RPMI8226 (cell line): ENCODE measurements at regions not wholly inside any gene's neighbourhood (a gene's known extent, or its start where the extent isn't known, plus 50 kb on each side); places are given as distances from the start of the nearest gene placed in this dataset.

Experiments used
- DNase-seq: peaks from one replicate; pipeline ENCODE4 v3.0.0-alpha.2; 2015

DNA sequence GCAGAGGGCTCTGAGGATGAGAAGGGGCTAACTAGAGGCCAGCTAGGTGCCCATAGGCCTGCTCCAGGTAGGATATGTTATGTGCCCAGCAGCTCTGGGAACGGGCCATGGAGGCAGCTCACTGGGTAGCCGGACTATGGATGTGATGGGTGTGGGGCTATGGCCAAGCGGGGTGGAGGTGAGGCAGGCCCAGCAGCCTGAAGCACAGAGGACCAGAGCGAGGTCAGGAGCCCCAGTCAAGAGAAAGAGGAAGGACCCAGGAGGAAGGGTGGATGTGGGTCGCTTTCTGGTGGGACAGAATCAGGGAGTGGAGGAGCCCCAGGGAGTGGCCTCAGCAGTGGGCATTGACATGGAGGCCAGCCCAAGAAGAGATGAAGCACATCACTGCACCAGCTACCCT is 117.9 kb upstream of the MLN start:
- no peak for DNase-seq

DNA sequence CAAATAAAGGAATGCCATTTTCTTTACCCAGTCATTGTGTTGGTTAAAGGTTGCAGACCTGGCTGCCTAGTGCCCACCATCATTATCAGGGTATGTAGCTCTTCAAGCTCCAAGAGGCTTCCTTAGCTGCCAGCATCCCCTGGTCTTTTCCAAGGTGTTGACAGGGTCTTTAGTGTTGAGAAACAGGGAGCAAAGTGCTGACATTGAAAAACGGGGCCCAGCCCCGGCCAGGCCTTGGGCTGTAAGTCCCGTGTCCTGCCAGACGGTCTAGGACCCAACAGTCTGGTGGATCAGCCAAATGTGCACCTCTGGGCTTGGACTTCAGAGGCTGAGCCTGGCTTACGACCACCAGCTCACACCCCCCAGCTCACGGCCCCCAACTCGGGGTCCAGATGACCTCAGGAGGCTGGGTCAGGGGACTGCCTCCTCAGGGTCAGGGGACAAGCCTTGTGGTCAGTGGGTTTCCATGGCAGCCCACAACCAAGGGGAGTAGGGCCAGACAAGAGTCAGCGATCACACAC is 114.4 kb upstream of the MLN start:
- no peak for DNase-seq

DNA sequence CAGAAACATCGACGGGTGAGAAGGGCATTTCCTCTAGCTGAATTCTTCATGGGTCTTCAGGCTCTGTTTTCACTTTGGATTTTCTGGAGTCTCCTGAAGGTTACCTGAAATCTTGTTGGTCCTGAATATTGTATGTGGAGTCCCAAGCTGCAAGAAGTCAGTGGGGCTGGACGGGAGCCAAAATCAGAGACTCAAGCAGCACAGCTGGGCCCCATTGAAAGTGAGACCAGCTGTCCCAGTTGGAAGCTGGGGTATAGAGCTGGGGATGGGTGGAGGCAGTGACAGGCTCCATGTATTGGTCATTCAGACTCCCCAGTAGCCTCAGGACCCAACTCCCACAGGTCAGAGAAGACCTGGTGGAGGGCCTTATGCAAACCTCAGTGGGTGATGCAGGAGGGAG is 111.3 kb upstream of the MLN start:
- DNase-seq: peak; percentile 86

DNA sequence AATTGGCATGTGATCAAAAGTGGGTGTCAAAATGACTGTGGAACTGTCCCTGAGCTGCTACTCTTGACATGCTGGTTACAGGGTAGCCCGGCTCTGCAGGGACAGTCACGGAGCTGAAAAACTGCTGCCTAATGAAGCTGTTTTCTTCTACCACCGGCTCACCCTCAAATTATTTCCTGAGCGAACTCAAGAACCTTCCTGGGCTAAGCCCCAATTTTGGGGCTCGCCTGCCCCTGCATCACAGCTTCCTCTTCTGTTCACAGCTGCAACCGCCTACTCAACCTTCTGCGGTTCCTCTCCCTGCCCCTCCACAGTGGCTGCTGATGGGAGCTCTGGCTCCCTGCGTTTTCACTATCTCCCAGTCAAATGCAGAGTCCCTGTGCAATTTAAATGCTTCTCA is 110.8 kb upstream of the MLN start:
- peak; percentile 87 for DNase-seq

DNA sequence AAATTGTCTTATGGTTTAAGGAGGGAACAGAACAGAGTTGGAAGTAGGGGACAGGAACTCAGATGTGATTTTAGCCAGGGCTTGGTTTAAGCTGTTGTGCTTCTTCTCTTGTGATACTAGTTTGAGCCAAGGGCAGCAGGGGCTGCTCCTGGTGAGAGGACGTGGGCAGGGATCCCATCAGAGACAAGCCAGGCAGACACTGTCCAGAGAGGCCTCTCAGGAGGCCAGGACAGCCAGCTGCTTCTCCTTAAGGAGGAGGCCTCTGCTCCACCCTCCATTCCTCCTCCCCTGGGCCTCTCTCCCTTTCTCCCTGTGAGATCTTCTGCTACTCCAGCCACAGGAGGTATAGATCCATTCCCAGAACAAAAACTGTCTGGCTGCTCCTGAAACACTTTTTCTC is 108.4 kb upstream of the MLN start:
- no peak for DNase-seq

DNA sequence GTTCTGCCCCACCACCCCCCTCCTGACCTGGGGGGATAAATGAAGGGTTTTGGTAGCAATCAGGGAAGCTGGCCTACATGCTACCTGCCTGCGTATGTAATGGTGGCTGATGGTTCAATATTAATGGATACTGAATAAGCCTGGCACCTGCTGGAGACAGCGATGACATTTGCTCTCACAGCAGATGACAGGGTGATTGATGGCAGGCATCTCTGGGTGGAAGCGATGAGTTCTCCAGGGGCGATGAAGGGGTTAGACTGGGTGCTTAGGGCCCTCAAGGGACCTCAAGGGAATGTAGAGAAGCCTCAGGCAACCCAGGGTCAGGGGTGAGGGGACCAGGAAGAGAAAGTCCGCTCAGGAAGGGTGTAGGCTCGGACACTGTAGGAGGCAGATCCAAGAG is 107.7 kb upstream of the MLN start:
- DNase-seq: no peak

DNA sequence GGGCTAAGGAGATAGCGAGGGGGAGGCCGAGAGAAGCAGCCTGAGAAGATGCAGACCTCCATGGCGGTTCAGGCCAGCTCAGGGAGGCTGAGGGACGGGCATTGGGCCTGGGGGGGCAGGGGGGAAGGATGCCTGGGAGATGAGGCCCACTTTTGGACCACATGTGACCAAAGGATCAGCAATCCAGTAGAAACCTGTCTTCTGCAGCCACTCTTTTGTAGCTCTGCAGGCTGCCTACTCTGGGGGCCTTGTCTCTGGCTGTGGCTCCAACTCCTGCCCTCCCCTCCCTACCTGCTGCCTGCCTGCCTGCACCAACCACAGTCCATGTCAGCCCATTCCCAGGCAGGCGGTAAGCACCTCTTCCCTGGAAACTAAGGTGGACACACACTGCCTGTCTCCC is 106.8 kb upstream of the MLN start:
- DNase-seq: no peak

DNA sequence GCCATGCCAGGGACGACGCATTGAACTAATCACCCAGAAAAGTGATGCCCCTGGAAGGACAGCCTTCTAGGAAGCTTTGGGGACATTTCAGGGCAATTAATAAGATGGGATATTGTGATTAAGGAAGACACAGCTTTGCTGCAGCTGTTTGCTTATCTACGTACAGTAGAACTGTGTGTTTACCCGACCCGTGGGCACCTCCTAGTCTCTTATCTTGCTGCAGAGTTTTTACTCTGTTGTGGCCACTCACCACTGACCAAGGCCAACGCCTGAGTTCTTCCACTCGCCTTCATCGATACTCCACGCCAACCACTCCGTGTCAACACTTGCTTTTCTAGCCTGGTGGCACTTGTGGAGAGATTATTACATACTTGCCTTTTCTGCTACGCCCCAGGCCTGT is 105.9 kb upstream of the MLN start:
- DNase-seq: no peak

DNA sequence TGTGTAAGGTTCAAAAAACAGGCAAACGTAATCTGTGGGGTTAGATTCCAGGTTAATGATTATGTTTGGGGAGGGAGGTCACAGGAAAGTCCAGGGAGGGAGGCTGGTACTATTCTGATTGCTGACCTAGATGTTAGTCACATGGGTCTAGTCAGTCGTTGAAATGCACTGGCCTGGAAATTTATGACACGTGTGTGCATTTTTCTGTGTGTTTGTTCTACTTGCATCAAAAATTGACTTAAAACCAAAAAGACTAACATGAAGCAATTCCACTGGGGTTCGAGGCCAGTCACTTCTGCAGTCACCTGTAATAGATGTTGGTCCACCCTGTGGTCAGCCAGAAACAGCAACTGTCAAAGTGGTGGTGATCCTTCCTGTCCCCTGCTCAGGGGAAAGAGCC is 104.2 kb upstream of the MLN start:
- no peak for DNase-seq

DNA sequence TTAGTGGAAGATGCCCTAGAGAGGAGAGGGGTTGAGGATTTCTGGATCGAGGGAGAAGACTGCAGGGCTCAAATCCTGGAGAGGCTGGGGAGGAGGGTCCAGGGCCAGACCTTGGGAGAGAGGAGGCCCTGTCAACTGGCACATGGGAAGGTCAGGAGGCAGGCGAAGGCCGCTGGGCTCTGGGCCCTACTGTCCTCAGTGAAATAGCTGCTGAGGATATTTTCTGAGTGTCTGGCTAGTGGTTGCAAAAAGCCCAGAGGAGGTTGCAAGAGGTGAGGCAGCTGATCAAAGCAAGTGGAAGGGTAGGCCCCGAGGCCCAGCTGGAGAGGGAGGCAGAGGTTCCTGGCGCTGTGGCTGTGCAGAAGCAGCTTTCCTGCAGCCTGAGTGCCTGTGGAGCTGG is 103.4 kb upstream of the MLN start:
- no peak for DNase-seq

DNA sequence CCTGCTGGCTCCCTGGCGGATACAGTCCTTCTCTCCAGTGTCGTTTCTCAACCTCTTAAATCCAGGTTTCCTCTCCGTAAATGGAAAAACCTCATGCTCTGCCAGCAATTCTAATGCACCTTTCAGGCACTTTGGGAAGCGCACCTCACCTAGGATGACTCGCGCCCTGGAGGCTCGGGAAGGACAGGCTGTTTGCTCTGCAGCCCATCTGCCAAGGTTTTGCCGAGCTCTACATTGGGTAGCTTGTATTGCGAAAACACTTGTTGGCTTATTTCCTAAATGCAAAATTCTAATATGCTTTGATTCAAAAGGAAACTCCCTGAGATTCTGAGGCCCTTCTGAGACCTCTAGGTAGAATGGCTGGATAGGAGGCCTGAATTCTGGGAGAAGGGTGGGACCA is 102.6 kb upstream of the MLN start:
- DNase-seq: no peak

DNA sequence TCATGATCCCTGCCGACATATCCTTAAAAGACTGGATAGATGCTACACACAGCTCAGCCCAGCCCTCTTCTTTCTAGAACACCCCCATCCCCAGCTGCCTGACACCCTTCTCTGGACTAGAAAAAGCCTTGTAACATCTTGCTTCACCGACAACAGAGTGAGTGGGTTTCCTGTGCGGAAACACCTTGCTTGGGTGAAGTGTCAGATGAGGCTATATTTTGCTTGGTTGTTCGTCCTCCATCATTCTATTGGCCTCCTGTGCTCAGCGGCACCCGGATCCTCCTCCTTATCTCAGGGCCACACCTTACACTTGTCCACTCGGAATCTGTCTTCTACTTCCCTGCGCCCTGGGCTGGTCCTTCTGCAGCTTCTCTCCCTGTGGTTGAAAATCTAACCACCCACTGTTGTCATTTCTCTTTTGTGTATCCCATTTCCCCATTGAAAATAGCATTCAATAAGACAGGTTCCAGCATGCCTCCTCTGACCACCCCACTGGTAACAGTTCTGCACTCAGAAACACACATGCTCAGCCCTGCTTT is 101.3 kb upstream of the MLN start:
- DNase-seq: no peak

DNA sequence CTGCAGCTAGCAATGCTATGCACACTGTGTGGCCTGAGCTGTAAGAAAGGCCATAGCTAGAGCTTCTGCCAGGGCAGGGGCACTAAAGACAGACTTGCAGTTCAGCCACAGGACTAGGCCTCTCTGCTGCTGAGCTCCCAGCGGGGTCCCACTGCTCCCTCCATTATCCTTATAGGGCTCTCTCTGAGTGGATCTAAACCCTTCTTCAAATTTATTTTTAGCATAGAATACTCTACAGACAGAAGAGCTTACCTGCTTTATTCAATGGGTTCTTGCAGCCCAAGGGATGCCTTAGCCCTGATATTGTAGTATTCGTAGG is 100.9 kb upstream of the MLN start:
- no peak for DNase-seq

DNA sequence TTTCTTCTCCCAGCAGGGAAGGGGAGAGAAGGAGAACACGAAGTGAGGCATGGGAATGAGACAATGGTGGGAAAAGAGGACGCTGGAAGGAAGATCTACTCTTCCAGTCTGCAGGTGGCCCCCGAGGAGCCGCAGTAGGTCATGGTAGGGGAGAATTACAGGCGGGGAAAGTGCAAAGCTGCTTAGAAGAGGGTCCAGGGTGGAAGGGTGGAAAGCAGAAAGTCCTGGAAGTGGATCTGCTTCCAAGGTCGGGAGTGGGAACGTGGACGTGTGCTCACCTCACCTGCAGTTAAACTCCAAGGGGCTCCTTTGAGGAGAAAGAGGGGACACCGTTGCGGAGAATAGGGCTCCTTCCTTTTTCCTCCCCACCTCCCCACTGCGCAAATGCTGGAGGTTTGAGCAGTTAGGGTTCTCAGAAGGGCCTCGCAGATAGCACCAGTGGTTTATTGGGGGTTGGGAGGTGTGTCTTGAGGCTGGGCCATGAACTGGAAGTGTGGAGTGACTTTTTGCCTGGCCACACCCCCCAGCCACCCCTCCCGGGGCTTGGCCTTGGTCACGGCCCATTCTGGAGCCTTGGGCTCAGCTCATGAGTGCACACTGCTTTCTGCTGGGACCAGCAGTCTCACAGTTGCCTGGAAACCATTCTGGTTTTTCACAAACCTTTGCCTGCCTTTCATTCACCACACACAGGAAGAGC is 100.4 kb upstream of the MLN start:
- DNase-seq: peak; percentile 96

DNA sequence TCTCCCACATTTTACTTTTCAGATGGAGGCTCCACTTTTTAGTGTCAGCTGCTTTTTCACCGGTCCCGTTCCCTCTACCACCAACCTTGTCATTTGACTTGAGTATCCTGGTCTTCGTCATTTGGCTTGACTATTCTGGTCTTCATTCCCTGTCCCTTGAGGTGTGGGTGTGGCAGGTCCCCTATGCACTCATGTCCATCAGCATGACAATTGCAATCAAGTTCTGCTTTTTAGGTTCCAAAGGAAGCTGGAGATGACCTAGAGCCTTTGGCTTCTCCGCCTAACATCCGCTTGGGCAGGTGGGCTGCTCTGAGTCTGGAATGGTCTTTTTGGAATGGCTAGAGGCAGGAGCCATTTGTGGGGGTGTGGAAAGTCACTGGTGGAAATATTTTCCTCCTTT is 99.8 kb upstream of the MLN start:
- no peak for DNase-seq

DNA sequence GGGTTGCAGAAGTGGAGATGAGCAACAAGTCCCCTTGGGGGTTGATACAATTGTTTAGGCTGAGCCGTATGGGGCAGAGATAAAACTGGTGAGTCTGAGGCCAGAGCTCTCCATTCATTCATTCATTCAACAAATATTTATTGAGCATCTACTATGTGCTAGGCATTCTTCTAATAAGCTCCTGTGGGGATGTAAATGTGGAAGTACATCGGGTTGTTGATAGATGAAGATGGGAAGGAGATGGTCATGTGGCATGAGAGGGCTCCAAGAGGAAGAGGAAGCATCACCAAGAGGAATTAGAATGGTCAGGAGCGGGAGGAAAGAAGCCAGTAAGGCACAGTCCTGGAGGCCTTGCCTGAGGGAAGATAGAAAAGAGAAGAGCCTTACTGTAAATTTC is 98.7 kb upstream of the MLN start:
- DNase-seq: no peak

DNA sequence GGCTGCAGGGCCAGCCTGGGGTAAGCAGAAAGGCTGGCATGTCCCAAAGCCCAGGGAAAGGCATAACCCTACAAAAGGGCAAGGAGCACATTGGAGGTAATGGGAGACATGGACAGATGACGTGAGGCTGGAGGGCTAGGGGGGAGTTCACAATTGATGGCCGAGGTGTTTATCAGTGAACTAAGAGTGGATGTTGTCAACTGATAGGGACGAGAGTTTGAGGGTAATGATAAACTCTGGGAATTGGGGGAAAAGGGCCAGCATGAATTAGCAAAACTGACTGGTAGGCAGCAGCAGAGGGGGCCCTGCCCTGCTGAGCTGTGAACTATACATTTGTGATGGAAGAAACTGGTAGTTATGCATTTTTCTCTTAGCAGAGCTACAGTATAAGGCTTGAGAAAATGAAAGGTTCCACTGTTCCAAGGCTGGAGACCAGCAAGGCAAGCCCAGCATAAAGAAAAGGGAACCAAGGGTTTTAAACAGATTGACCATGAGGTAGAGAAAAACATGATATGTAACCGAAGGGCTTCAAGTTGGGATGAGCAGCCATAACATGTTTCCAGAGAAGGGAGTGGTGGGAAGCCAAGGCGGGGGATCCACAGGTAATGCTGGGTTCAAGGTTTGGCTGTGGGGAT is 98.1 kb upstream of the MLN start:
- no peak for DNase-seq

DNA sequence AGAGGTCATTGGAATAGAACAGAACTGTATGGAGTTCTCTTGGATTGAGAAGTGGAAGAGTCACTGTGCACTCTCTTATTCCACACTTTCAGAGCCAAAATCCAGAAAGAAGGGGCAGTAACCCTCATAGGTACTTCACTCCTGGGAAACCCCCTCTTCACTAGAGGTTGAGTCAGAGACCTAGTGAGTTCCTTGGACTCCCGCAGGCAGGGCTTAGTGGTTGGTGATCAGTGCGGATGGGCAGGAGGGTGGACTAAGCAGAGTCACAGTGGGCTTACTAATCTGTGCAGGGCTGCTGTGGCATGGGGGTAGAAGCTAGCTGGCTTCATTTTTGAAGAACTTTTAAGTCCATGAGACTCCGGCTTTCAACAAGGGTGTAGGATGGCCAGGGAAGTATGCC is 95.0 kb upstream of the MLN start:
- no peak for DNase-seq

DNA sequence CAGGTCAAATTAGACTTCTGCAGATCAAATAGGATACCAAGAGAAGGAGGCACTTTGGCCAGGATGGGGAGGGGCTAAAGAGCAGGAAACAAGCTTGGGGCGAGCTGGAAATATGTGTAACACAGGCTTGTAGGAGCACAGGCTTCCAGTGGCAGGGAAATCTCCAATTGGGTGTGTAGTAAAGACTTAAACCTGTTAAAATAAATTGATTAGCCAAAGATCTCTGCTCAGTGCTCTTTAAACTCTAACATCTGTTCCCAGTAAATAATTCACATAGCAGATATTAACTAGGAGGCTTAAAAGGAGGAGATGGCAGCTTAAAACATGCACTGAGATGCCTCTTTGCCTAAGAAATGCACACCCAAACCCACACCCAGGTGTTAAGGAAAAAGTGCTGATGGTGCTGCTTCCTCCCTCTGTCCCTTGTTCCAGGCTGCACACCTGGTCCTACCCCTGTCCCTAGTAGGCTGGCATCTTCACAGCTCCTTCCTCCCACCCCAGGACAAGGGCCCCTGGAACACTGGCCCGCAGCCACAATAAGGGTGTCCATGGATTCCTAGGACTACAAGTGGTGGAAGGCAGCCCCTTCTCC is 93.5 kb upstream of the MLN start:
- DNase-seq: peak; percentile 87

DNA sequence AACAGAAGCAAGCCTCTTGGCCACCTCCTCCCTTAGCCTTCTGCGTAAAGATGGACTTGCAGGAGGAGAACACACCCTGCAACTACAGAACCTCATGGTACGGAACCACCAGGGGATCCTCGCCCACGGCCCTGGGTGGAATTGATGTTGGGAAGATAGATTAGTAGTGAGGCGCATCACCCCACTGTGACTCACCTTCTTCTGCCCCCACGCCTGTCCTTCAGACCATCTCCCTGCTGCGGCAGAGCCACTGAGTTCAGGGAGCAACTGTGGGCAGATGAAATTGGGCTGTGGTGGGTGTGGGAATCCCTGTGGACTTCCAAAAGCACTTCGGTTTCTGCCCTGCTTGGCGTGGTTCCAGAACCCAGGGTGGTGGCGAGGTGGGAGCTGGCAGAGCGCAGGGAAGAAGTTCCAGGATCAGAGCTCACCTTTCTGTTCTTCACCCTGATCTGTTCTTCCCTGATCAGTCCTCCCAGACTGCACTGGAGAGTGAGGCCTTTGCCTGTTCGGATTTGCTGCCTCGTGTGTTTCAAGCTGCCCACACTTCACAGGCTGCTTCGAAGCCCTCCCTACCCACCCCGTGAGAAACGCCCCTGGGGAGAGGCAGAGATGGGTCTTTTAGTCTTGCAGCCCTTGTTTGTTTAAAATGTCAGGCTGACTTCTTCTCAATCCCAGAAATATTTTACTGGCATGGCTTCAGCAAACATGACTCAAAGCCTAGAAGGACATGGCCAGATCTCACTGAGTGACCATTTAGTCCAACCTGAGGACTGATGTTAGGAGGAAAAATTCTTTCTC is 92.8 kb upstream of the MLN start:
- no peak for DNase-seq

DNA sequence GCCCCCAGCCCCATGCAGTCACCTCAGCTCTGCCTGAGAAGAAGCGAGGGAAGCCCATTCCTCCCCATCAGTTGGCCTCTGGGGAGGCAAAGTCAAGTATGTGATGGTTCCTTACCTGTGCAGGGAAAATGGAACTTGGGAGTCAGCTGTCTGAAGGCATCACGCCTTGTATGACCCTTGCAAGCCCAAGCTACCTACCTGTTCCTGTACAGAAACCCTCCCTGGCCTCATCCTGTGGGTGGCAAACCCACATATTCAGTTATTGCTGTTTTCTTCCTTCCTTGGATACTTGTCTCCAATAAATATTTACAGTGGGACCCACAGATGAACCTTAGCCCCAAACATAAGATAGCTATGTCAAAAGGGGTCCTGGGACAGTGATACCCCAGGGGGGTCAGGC is 92.2 kb upstream of the MLN start:
- DNase-seq: no peak

DNA sequence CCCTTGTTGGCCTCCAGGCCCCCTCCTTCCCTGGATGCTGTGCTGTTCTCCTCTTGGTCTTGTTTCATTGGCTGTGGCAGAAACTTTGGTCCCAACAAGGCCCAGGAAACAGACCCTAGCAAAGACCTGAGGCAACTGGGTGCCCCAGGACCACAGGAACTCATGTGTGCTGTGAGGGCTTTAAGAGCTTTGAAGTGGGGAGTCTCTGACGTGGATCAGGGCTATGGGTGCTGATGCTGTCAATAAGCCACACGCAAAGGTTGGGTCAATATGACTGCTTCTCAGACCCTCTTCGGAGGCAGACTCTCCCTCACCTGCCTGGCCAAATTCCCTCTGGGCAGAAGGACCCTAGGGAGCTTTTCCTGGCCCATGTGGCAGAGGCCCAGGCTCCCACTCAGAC is 91.5 kb upstream of the MLN start:
- no peak for DNase-seq

DNA sequence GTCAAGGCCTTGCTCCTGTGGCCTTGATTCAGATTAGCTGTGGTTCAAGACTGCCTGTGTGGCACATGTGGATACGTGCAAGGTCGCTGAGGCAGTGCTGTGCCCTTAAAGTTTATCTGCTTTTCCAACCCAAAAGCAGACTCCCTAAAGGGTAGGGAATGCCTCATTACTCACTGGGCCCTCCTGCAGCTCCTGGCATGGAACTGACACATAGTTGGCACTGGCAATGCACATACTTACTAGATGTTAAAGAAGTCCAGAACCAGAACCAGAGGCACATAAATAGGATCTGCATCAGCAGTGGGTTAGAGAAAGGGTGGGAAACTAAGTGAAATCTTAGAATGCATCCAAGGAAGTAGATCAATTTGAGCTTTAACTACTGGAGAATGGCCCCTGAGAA is 90.6 kb upstream of the MLN start:
- no peak for DNase-seq
